ENCODE measurements at regions not wholly inside any gene's neighbourhood (a gene's known extent, or its start where the extent isn't known, plus 50 kb on each side); places are given as distances from the start of the nearest gene placed in this dataset.
"Not testable (repeated sequence)": the region's sequence is repeated elsewhere in the genome, so short reads cannot be mapped to it uniquely, and the experiment has no call there.

GRCh38 chr20:41731198-41731597, 113.0 kb upstream of the CHD6 start:
- RAD21 ChIA-PET (ENCODE audit: low non-redundant PET in 1 of 2, low total read pairs in 2 of 2, uncharacterized antibody in 2 of 2, unreplicated experiment in 2 of 2); POLR2A ChIA-PET; H2AFZ ChIP-seq (ENCODE audit: low read depth, low read length, poor library complexity, severe bottlenecking); CTCF ChIA-PET; H3K27ac ChIP-seq (ENCODE audit: low read depth, low read length); H3K36me3 ChIP-seq (ENCODE audit: control insufficient read depth in 1 of 2, insufficient read depth in 2 of 2, low read length in 2 of 2); BruUV-seq (replicated peaks); H4K20me1 ChIP-seq (ENCODE audit: insufficient read depth); H3K9ac ChIP-seq (ENCODE audit: low read length); H3K4me2 ChIP-seq (ENCODE audit: low read length); DNase-seq (ENCODE audit: low read depth, low spot score); H3K4me3 ChIP-seq (replicated peaks in 1 of 2; ENCODE audit: low read depth in 1 of 2, low read length in 2 of 2); H3K79me2 ChIP-seq (ENCODE audit: insufficient read depth, low read length); H3K4me1 ChIP-seq (ENCODE audit: control insufficient read depth in 1 of 2, insufficient read depth in 2 of 2, low read length in 2 of 2); ATAC-seq; H3K9me3 ChIP-seq (ENCODE audit: control insufficient read depth in 1 of 2, insufficient read depth in 1 of 2, low read depth in 1 of 2, low read length in 2 of 2); H3K27me3 ChIP-seq (ENCODE audit: insufficient read depth, low read length); H3K9me2 ChIP-seq (ENCODE audit: insufficient read depth): not testable (repeated sequence)
- intact Hi-C loops (cut with micrococcal nuclease), result loop anchor here (10.0 kb wide), 1 partner anchor 794 kb away; no protein-coding TSS in a partner anchor

GRCh38 chr20:41727681-41728080, 109.5 kb upstream of the CHD6 start:
- H3K9me3 ChIP-seq (ENCODE audit: control insufficient read depth in 1 of 2, insufficient read depth in 1 of 2, low read depth in 1 of 2, low read length in 2 of 2); CTCF ChIA-PET: not testable (repeated sequence)

GRCh38 chr20:41726727-41727126, 108.5 kb upstream of the CHD6 start:
- POLR2A ChIA-PET, result interaction anchor here (0.9 kb wide), 1 partner anchor 14 kb away, joined by 3 read pairs; no protein-coding TSS in a partner anchor
- intact Hi-C loops (cut with micrococcal nuclease), result no loop called here
- no peaks in the 10 kb centered on the region for H3K9me2 ChIP-seq (ENCODE audit: insufficient read depth)
- H3K4me1 ChIP-seq (ENCODE audit: control insufficient read depth in 1 of 2, insufficient read depth in 2 of 2, low read length in 2 of 2), result no peaks in the 10 kb centered on the region
- ATAC-seq (no peak), DNase-seq (ENCODE audit: low read depth, low spot score) (no peak)
- H3K9me3 ChIP-seq (ENCODE audit: control insufficient read depth in 1 of 2, insufficient read depth in 1 of 2, low read depth in 1 of 2, low read length in 2 of 2), result no peaks in the 10 kb centered on the region
- no peaks in the 10 kb centered on the region for H3K36me3 ChIP-seq (ENCODE audit: control insufficient read depth in 1 of 2, insufficient read depth in 2 of 2, low read length in 2 of 2)
- RAD21 ChIA-PET (ENCODE audit: low non-redundant PET in 1 of 2, low total read pairs in 2 of 2, uncharacterized antibody in 2 of 2, unreplicated experiment in 2 of 2), result no interaction called here
- H2AFZ ChIP-seq (ENCODE audit: low read depth, low read length, poor library complexity, severe bottlenecking), result no peak overlapping the region
- no peak overlapping the region for H3K27ac ChIP-seq (ENCODE audit: low read depth, low read length)
- no peak overlapping the region for H3K9ac ChIP-seq (ENCODE audit: low read length)
- no peaks in the 10 kb centered on the region for H3K27me3 ChIP-seq (ENCODE audit: insufficient read depth, low read length)
- BruUV-seq (replicated peaks), result no TSS peak
- no peak for TF ChIP-seq YY1 (IDR thresholded peaks at IDR 0.05; ENCODE audit: extremely low read depth, insufficient replicate concordance, low read depth, low read length)
- TF ChIP-seq SP1 (IDR thresholded peaks at IDR 0.05; ENCODE audit: low read depth), result no peak
- CTCF ChIA-PET, result interaction anchor here (1.2 kb wide), 1 partner anchor 8 kb away, joined by 5 read pairs; no protein-coding TSS in a partner anchor
- H3K4me2 ChIP-seq (ENCODE audit: low read length), result no peak overlapping the region
- H3K79me2 ChIP-seq (ENCODE audit: insufficient read depth, low read length), result no peaks in the 10 kb centered on the region
- H3K4me3 ChIP-seq (replicated peaks in 1 of 2; ENCODE audit: low read depth in 1 of 2, low read length in 2 of 2), result no peak overlapping the region
- H4K20me1 ChIP-seq (ENCODE audit: insufficient read depth), result no peaks in the 10 kb centered on the region

More at GRCh38 chr20:41727681-41728080, 109.5 kb upstream of the CHD6 start:
- H3K4me2 ChIP-seq (ENCODE audit: low read length); H3K27me3 ChIP-seq (ENCODE audit: insufficient read depth, low read length); ATAC-seq; DNase-seq (ENCODE audit: low read depth, low spot score); H3K4me1 ChIP-seq (ENCODE audit: control insufficient read depth in 1 of 2, insufficient read depth in 2 of 2, low read length in 2 of 2); H3K36me3 ChIP-seq (ENCODE audit: control insufficient read depth in 1 of 2, insufficient read depth in 2 of 2, low read length in 2 of 2); H3K79me2 ChIP-seq (ENCODE audit: insufficient read depth, low read length); H3K9ac ChIP-seq (ENCODE audit: low read length); H3K27ac ChIP-seq (ENCODE audit: low read depth, low read length); H2AFZ ChIP-seq (ENCODE audit: low read depth, low read length, poor library complexity, severe bottlenecking); H4K20me1 ChIP-seq (ENCODE audit: insufficient read depth); H3K9me2 ChIP-seq (ENCODE audit: insufficient read depth); RAD21 ChIA-PET (ENCODE audit: low non-redundant PET in 1 of 2, low total read pairs in 2 of 2, uncharacterized antibody in 2 of 2, unreplicated experiment in 2 of 2); POLR2A ChIA-PET; BruUV-seq (replicated peaks); intact Hi-C loops (cut with micrococcal nuclease); H3K4me3 ChIP-seq (replicated peaks in 1 of 2; ENCODE audit: low read depth in 1 of 2, low read length in 2 of 2): not testable (repeated sequence)
